Hematopoietic multipotent progenitor cell treated with erythropoietin and hydrocortisone succinate and interleukin-3 and kit ligand, for 17 days (in vitro differentiated cells): ENCODE measurements at regions not wholly inside any gene's neighbourhood (a gene's known extent, or its start where the extent isn't known, plus 50 kb on each side); places are given as distances from the start of the nearest gene placed in this dataset.

ENCODE experiments used
- DNase-seq: peaks from one replicate; pipeline ENCODE4 v3.0.0-alpha.2; 2015; ENCODE audit warnings: low spot score

DNA sequence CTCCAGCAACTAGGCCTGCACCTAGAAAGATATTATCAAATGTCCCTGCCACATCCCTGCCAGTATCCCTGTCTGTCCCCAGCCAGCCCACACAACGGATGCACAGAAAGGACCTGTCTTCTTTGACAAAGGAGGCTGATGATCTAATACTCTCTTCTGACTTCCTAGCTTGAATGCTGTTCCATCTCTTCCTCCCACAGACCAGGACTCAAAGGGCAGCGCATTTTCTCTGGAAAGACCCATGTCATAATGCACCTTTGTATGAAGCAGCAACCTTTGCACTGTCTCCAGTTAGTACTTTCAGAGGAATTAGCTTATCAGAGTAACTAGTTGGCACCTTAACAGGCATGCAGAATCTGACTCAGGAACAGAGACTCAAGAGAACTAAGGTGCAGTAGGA lies 53.3 kb upstream of the TAF8 start:
- DNase-seq, result peak; percentile 4

- DNase-seq, result no peak
Measured at GRCh38 chr6:41997456-41997855, 52.9 kb upstream of the TAF8 start.
